SK-N-SH (cell line): ENCODE measurements at regions not wholly inside any gene's neighbourhood (a gene's known extent, or its start where the extent isn't known, plus 50 kb on each side); places are given as distances from the start of the nearest gene placed in this dataset.

ENCODE experiments used
- CTCF ChIA-PET: fragments of 300-600, 350-600 bp; formaldehyde crosslinking; extraction: SDS; loops from one replicate; lab custom pipeline; 2021; lab: Yijun Ruan, JAX
- POLR2A ChIA-PET: fragments of 350-600 bp; sonication (Branson Sonifier 250); formaldehyde crosslinking; extraction: SDS; loops from one replicate; lab custom pipeline; 2020; ENCODE audit warnings: antibody characterized with exemption, inconsistent platforms; lab: Yijun Ruan, JAX
- DNase-seq: peaks from one replicate; pipeline ENCODE4 v3.0.0; 2012
- H2AFZ ChIP-seq: fragments of 200-600 bp; sonication (generic); 2 replicates; pipeline ENCODE4 v1.8.1; 2016; ENCODE audit warnings: antibody characterized with exemption, mild to moderate bottlenecking, low read depth
- H3F3A ChIP-seq: fragments of 200-600 bp; sonication (generic); replicated peaks from 2 replicates; pipeline ENCODE3; 2016; ENCODE audit warnings: antibody characterized with exemption, mild to moderate bottlenecking; ENCODE audit not compliant: insufficient read depth
- H3K27ac ChIP-seq, 2 experiments: fragments of 200-500 bp in 1 of 2; fragments of 200-600 bp in 1 of 2; sonication (Bioruptor generic) in 1 of 2; sonication (generic), shearing (Covaris generic) in 1 of 2; 2 replicates each; pipeline versions ENCODE4 v1.5.1 to v1.6.1; 2014 to 2016; ENCODE audit warnings: low read depth in 2 of 2, inconsistent platforms in 1 of 2, low read length in 1 of 2, mild to moderate bottlenecking in 1 of 2, mixed read lengths in 1 of 2
- H3K27me3 ChIP-seq: fragments of 200-600 bp; sonication (generic), shearing (Covaris generic); 2 replicates; pipeline ENCODE4 v1.6.1; 2016; ENCODE audit warnings: mixed run types; ENCODE audit not compliant: insufficient read depth
- H3K36me3 ChIP-seq, 2 experiments: fragments of 200-500 bp in 1 of 2; fragments of 200-600 bp in 1 of 2; sonication (Bioruptor generic) in 1 of 2; sonication (generic) in 1 of 2; replicated peaks in 1 of 2; 2 replicates each; pipeline versions ENCODE3 to v1.5.1; 2014 to 2016; ENCODE audit warnings: low read length in 1 of 2, mild to moderate bottlenecking in 1 of 2; ENCODE audit not compliant: insufficient read depth in 2 of 2, control insufficient read depth in 1 of 2
- H3K4me1 ChIP-seq, 2 experiments: fragments of 200-500 bp in 1 of 2; fragments of 200-600 bp in 1 of 2; sonication (Bioruptor generic) in 1 of 2; sonication (generic), shearing (Covaris generic) in 1 of 2; 2 replicates each; pipeline versions ENCODE4 v1.5.1 to v1.6.1; 2014 to 2016; ENCODE audit warnings: low read depth in 1 of 2, low read length in 1 of 2, mixed run types in 1 of 2; ENCODE audit not compliant: insufficient read depth in 2 of 2, control insufficient read depth in 1 of 2
- H3K4me2 ChIP-seq: fragments of 200-600 bp; sonication (generic), shearing (Covaris generic); 2 replicates; pipeline ENCODE4 v1.6.1; 2017; ENCODE audit warnings: mixed run types
- H3K4me3 ChIP-seq, 2 experiments: fragments of 200-500 bp in 1 of 2; fragments of 200-600 bp in 1 of 2; sonication (Bioruptor generic) in 1 of 2; sonication (generic), shearing (Covaris generic) in 1 of 2; 2 replicates each; pipeline versions ENCODE4 v1.5.1 to v1.8.1; 2014 to 2016; ENCODE audit warnings: low read depth in 2 of 2, inconsistent platforms in 1 of 2, low read length in 1 of 2, mild to moderate bottlenecking in 1 of 2, mixed read lengths in 1 of 2, moderate library complexity in 1 of 2
- H3K79me2 ChIP-seq: fragments of 200-600 bp; sonication (generic); 2 replicates; pipeline ENCODE4 v1.8.1; 2017; ENCODE audit warnings: mild to moderate bottlenecking; ENCODE audit not compliant: insufficient read depth
- H3K9ac ChIP-seq: fragments of 200-600 bp; sonication (generic); 2 replicates; pipeline ENCODE4 v1.6.1; 2017; ENCODE audit warnings: mixed run types
- H3K9me2 ChIP-seq: fragments of 200-600 bp; sonication (generic); 2 replicates; pipeline ENCODE4 v1.6.1; 2017; ENCODE audit warnings: mixed run types
- H3K9me3 ChIP-seq: fragments of 200-600 bp; sonication (generic); 2 replicates; pipeline ENCODE4 v1.6.1; 2017; ENCODE audit warnings: mixed run types, mild to moderate bottlenecking, moderate library complexity
- H4K20me1 ChIP-seq: fragments of 200-600 bp; sonication (generic); 2 replicates; pipeline ENCODE4 v1.6.1; 2017; ENCODE audit warnings: mild to moderate bottlenecking, mixed run types; ENCODE audit not compliant: insufficient read depth
- CTCF ChIP-seq: fragments of 200-600 bp; sonication (generic); IDR thresholded peaks from 2 replicates; pipeline ENCODE4 v1.6.1; 2017; ENCODE audit warnings: antibody characterized with exemption, mild to moderate bottlenecking, moderate library complexity
- ELF1 ChIP-seq: IDR thresholded peaks from 2 replicates; pipeline ENCODE4 v1.4.0; 2012
- EP300 ChIP-seq, 2 experiments: IDR thresholded peaks; 2 replicates each; pipeline versions ENCODE4 v1.4.0 to v1.6.1; 2012; ENCODE audit warnings: borderline replicate concordance in 1 of 2, low read depth in 1 of 2, low read length in 1 of 2
- EZH2phosphoT487 ChIP-seq: fragments of 200-600 bp; sonication (generic); IDR thresholded peaks from 2 replicates; pipeline ENCODE4 v1.6.1; 2017; ENCODE audit warnings: low read depth, mixed run types, mild to moderate bottlenecking, antibody characterized with exemption, moderate library complexity, borderline replicate concordance
- FOSL2 ChIP-seq: IDR thresholded peaks from 2 replicates; pipeline ENCODE4 v1.4.0; 2012; ENCODE audit warnings: low read depth, mild to moderate bottlenecking, moderate library complexity, borderline replicate concordance
- GABPA ChIP-seq: IDR thresholded peaks from 2 replicates; pipeline ENCODE4 v1.4.0; 2012; ENCODE audit warnings: low read depth, mild to moderate bottlenecking
- POLR2AphosphoS5 ChIP-seq: IDR thresholded peaks from 2 replicates; pipeline ENCODE4 v1.6.1; 2012; ENCODE audit warnings: low read depth, low read length
- RAD21 ChIP-seq: IDR thresholded peaks from 2 replicates; pipeline ENCODE4 v1.6.1; 2012; ENCODE audit warnings: mild to moderate bottlenecking, low read length
- REST ChIP-seq: IDR thresholded peaks from 2 replicates; pipeline ENCODE4 v1.6.1; 2012; ENCODE audit warnings: mild to moderate bottlenecking, low read depth, low read length, moderate library complexity
- TAF1 ChIP-seq: IDR thresholded peaks from 2 replicates; pipeline ENCODE4 v1.6.1; 2012; ENCODE audit warnings: low read depth, mild to moderate bottlenecking, low read length, moderate library complexity, borderline replicate concordance
- YY1 ChIP-seq: IDR thresholded peaks from 2 replicates; pipeline ENCODE4 v1.4.0; 2012; ENCODE audit warnings: low read depth, mild to moderate bottlenecking
- WGBS: methylation state at CpG from one replicate; pipeline ENCODE4 v1.1.6; 2017; ENCODE audit warnings: low lambda C conversion rate; 5-methylcytosine and 5-hydroxymethylcytosine counted together
- TF ChIP-seq, protein P1 (sequence below): IDR thresholded peaks from 2 replicates; pipeline ENCODE4 v1.4.0; 2012; ENCODE audit warnings: low read depth
- TF ChIP-seq, protein P2 (sequence below): fragments of 150-350 bp; IDR thresholded peaks from 2 replicates; pipeline ENCODE4 v1.6.1; 2016; ENCODE audit warnings: mild to moderate bottlenecking, low read depth, low read length
- TF ChIP-seq, protein P3 (sequence below): IDR thresholded peaks from 2 replicates; pipeline ENCODE4; 2012

GRCh38 chr2:114046373-114046772 is 156.5 kb downstream of the ACTR3 start:
- Histone ChIP-seq H3K4me3 (no peak overlapping the region), H3K9me3 (no peaks in the 10 kb centered on the region), H3K9ac (no peak overlapping the region), H3F3A (no peaks in the 10 kb centered on the region), H3K9me2 (no peaks in the 10 kb centered on the region), H3K27me3 (no peaks in the 10 kb centered on the region), H3K36me3 (no peaks in the 10 kb centered on the region), H3K4me1 (no peaks in the 10 kb centered on the region), H3K4me2 (no peak overlapping the region), H2AFZ (no peak overlapping the region), H3K27ac (no peak overlapping the region), H3K79me2 (no peaks in the 10 kb centered on the region), H4K20me1 (no peaks in the 10 kb centered on the region)
- no peak for TF ChIP-seq POLR2AphosphoS5
- no peak for TF ChIP-seq REST
- TF ChIP-seq, protein P1, sequence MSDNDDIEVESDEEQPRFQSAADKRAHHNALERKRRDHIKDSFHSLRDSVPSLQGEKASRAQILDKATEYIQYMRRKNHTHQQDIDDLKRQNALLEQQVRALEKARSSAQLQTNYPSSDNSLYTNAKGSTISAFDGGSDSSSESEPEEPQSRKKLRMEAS: no peak
- TF ChIP-seq, protein P2, sequence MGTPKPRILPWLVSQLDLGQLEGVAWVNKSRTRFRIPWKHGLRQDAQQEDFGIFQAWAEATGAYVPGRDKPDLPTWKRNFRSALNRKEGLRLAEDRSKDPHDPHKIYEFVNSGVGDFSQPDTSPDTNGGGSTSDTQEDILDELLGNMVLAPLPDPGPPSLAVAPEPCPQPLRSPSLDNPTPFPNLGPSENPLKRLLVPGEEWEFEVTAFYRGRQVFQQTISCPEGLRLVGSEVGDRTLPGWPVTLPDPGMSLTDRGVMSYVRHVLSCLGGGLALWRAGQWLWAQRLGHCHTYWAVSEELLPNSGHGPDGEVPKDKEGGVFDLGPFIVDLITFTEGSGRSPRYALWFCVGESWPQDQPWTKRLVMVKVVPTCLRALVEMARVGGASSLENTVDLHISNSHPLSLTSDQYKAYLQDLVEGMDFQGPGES: no peak
- TF ChIP-seq YY1: no peak
- TF ChIP-seq TAF1: no peak
- TF ChIP-seq EP300 (IDR thresholded peaks at IDR 0.05; ENCODE audit: borderline replicate concordance in 1 of 2, low read depth in 1 of 2, low read length in 1 of 2): no peak
- TF ChIP-seq CTCF: no peak
- TF ChIP-seq RAD21: no peak
- TF ChIP-seq GABPA: no peak
- TF ChIP-seq ELF1: no peak
- TF ChIP-seq EZH2phosphoT487: no peak
- TF ChIP-seq, protein P3, sequence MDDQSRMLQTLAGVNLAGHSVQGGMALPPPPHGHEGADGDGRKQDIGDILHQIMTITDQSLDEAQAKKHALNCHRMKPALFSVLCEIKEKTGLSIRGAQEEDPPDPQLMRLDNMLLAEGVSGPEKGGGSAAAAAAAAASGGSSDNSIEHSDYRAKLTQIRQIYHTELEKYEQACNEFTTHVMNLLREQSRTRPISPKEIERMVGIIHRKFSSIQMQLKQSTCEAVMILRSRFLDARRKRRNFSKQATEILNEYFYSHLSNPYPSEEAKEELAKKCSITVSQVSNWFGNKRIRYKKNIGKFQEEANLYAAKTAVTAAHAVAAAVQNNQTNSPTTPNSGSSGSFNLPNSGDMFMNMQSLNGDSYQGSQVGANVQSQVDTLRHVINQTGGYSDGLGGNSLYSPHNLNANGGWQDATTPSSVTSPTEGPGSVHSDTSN: no peak
- no peak for TF ChIP-seq FOSL2
- whole genome bisulfite sequencing: 15% methylated on average over 5 of the region's 5 CpGs
- no peak for DNase-seq
- POLR2A ChIA-PET: no interaction called here
- CTCF ChIA-PET: no interaction called here
